Amygdala (tissue), 56 donors: ENCODE measurements at regions not wholly inside any gene's neighbourhood (a gene's known extent, or its start where the extent isn't known, plus 50 kb on each side); places are given as distances from the start of the nearest gene placed in this dataset.
"Not testable (repeated sequence)": the region's sequence is repeated elsewhere in the genome, so short reads cannot be mapped to it uniquely, and the experiment has no call there.

Source experiments
- DNase-seq, 56 donors: peaks; one replicate each; lab custom pipeline; 2025; lab: John Stamatoyannopoulos, UW

- DNase-seq: no peak
Observed at GRCh38 chr5:130397132-130397531, 492.9 kb downstream of the CHSY3 start.

GRCh38 chr5:130391727-130392264, 487.5 kb downstream of the CHSY3 start:
- not testable (repeated sequence) for DNase-seq

- no peak for DNase-seq
Observed at GRCh38 chr5:130386155-130386554, 481.9 kb downstream of the CHSY3 start.

GRCh38 chr5:130385656-130386055, 481.4 kb downstream of the CHSY3 start:
- no peak for DNase-seq

- no peak for DNase-seq
Observed at GRCh38 chr5:130365956-130366355, 461.7 kb downstream of the CHSY3 start.

GRCh38 chr5:130350131-130350530, 445.9 kb downstream of the CHSY3 start:
- DNase-seq: no peak

GRCh38 chr5:130337179-130337888, 433.1 kb downstream of the CHSY3 start:
- DNase-seq: no peak

- DNase-seq: no peak
Observed at GRCh38 chr5:130335117-130335516, 430.9 kb downstream of the CHSY3 start.

- DNase-seq: no peak
Observed at GRCh38 chr5:130333089-130333488, 428.8 kb downstream of the CHSY3 start.

- DNase-seq: no peak
Observed at GRCh38 chr5:130331332-130331731, 427.1 kb downstream of the CHSY3 start.

- DNase-seq: no peak
Observed at GRCh38 chr5:130324953-130325671, 420.8 kb downstream of the CHSY3 start.

- DNase-seq: no peak
Observed at GRCh38 chr5:130323804-130324454, 419.7 kb downstream of the CHSY3 start.

- DNase-seq: no peak
Observed at GRCh38 chr5:130321931-130322330, 417.7 kb downstream of the CHSY3 start.

GRCh38 chr5:130316971-130317680, 412.9 kb downstream of the CHSY3 start:
- DNase-seq: no peak

GRCh38 chr5:130295235-130295634, 391.0 kb downstream of the CHSY3 start:
- DNase-seq: no peak

GRCh38 chr5:130294798-130295197, 390.5 kb downstream of the CHSY3 start:
- DNase-seq: not testable (repeated sequence)

GRCh38 chr5:130290219-130290618, 386.0 kb downstream of the CHSY3 start:
- DNase-seq: no peak

GRCh38 chr5:130289132-130290088, 385.1 kb downstream of the CHSY3 start:
- DNase-seq: no peak

GRCh38 chr5:130287438-130287837, 383.2 kb downstream of the CHSY3 start:
- no peak for DNase-seq

GRCh38 chr5:130286971-130287370, 382.7 kb downstream of the CHSY3 start:
- no peak for DNase-seq
